Suprapubic skin (tissue), 3 donors: ENCODE measurements at regions not wholly inside any gene's neighbourhood (a gene's known extent, or its start where the extent isn't known, plus 50 kb on each side); places are given as distances from the start of the nearest gene placed in this dataset.

Experiments used
- POLR2A ChIP-seq, 2 donors: fragments of 450-650 bp; IDR thresholded peaks; one replicate each; pipeline ENCODE4 v1.6.1; 2017; ENCODE audit warnings: antibody characterized with exemption in 2 of 2, mild to moderate bottlenecking in 2 of 2, moderate library complexity in 2 of 2
- TF ChIP-seq, protein P1 (sequence below), 2 donors: fragments of 200-600 bp in 1 of 2; fragments of 450-650 bp in 1 of 2; sonication (generic) in 1 of 2; IDR thresholded peaks; one replicate each; pipeline ENCODE4 v1.5.1; 2016 to 2019; ENCODE audit warnings: antibody characterized with exemption in 2 of 2, mild to moderate bottlenecking in 1 of 2, moderate library complexity in 1 of 2

DNA sequence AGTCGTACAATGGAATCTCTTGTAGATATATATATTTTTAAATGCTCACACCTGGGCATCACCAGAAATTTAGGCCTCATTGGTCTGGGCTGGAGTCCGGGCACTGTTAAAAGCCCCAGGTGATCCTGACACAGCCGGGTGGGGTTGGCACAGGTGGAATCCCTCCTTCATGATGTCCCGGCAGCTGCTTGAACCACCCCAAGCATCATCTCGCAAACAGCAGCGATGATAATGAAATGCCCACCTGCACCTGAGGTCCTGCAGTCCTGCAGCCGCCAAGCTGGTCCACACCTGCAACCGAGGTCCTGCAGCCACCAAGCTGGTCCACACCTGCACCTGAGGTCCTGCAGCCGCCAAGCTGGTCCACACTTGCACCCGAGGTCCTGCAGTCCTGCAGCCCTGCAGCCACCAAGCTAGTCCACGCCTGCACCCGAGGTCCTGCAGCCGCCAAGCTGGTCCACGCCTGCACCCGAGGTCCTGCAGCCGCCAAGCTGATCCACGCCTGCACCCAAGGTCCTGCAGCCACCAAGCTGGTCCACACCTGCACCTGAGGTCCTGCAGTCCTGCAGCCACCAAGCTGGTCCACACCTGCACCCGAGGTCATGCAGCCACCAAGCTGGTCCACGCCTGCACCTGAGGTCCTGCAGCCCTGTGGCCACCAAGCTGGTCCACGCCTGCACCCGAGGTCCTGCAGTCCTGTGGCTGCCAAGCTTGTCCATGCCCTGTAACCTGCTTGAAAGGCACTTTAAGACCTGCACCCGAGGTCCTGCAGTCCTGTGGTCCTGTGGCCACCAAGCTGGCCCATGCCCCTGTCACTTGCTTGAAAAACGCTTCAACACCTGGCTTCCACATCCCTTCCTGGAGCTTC is 261.2 kb downstream of the DLL1 start:
- TF ChIP-seq, protein P1, sequence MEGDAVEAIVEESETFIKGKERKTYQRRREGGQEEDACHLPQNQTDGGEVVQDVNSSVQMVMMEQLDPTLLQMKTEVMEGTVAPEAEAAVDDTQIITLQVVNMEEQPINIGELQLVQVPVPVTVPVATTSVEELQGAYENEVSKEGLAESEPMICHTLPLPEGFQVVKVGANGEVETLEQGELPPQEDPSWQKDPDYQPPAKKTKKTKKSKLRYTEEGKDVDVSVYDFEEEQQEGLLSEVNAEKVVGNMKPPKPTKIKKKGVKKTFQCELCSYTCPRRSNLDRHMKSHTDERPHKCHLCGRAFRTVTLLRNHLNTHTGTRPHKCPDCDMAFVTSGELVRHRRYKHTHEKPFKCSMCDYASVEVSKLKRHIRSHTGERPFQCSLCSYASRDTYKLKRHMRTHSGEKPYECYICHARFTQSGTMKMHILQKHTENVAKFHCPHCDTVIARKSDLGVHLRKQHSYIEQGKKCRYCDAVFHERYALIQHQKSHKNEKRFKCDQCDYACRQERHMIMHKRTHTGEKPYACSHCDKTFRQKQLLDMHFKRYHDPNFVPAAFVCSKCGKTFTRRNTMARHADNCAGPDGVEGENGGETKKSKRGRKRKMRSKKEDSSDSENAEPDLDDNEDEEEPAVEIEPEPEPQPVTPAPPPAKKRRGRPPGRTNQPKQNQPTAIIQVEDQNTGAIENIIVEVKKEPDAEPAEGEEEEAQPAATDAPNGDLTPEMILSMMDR (IDR thresholded peaks at IDR 0.05), result no peak
- no peak for TF ChIP-seq POLR2A (IDR thresholded peaks at IDR 0.05)
